H9 (cell line): ENCODE measurements at regions not wholly inside any gene's neighbourhood (a gene's known extent, or its start where the extent isn't known, plus 50 kb on each side); places are given as distances from the start of the nearest gene placed in this dataset.

ENCODE experiments used
- DNase-seq: peaks from one replicate; pipeline ENCODE4 v3.0.0-alpha.2; 2017
- H2AFZ ChIP-seq: one replicate; pipeline ENCODE4 v1.6.1; 2013; ENCODE audit warnings: mild to moderate bottlenecking, low read length, control low read depth, moderate library complexity
- H2AK5ac ChIP-seq: 2 replicates; pipeline ENCODE4 v1.6.1; 2013; ENCODE audit warnings: low read length, control low read depth, mixed read lengths; ENCODE audit not compliant: insufficient read length
- H2BK120ac ChIP-seq: one replicate; pipeline ENCODE4 v1.6.1; 2013; ENCODE audit warnings: low read depth, mild to moderate bottlenecking, low read length, control low read depth, inconsistent platforms; ENCODE audit not compliant: poor library complexity, severe bottlenecking
- H2BK12ac ChIP-seq: 2 replicates; pipeline ENCODE4 v1.6.1; 2013; ENCODE audit warnings: low read length, control low read depth, mixed read lengths, low read depth; ENCODE audit not compliant: insufficient read length
- H2BK15ac ChIP-seq: 2 replicates; pipeline ENCODE4 v1.6.1; 2013; ENCODE audit warnings: low read depth, low read length, control low read depth
- H2BK20ac ChIP-seq: one replicate; pipeline ENCODE4 v1.6.1; 2013; ENCODE audit warnings: low read depth, mild to moderate bottlenecking, low read length, control low read depth, inconsistent platforms; ENCODE audit not compliant: poor library complexity, severe bottlenecking
- H2BK5ac ChIP-seq: 2 replicates; pipeline ENCODE4 v1.6.1; 2013; ENCODE audit warnings: low read length, control low read depth, mixed read lengths; ENCODE audit not compliant: insufficient read length
- H3K14ac ChIP-seq: 2 replicates; pipeline ENCODE4 v1.6.1; 2013; ENCODE audit warnings: low read length, control low read depth; ENCODE audit not compliant: insufficient read depth
- H3K18ac ChIP-seq: 2 replicates; pipeline ENCODE4 v1.6.1; 2013; ENCODE audit warnings: low read depth, mild to moderate bottlenecking, mixed read lengths, low read length, control low read depth; ENCODE audit not compliant: insufficient read length
- H3K23ac ChIP-seq: 2 replicates; pipeline ENCODE4 v1.6.1; 2013; ENCODE audit warnings: low read length, control low read depth, mixed read lengths, low read depth; ENCODE audit not compliant: insufficient read length
- H3K23me2 ChIP-seq: 2 replicates; pipeline ENCODE4 v1.6.1; 2013; ENCODE audit warnings: low read depth, mild to moderate bottlenecking, mixed read lengths, low read length, control low read depth; ENCODE audit not compliant: insufficient read length, poor library complexity, severe bottlenecking
- H3K27ac ChIP-seq: 2 replicates; pipeline ENCODE4 v1.5.1; 2013; ENCODE audit warnings: low read length, control low read depth, mixed read lengths, low read depth; ENCODE audit not compliant: insufficient read length
- H3K27me3 ChIP-seq: 2 replicates; pipeline ENCODE4 v1.6.1; 2013; ENCODE audit warnings: low read length, control low read depth, inconsistent platforms; ENCODE audit not compliant: insufficient read depth
- H3K4ac ChIP-seq: 2 replicates; pipeline ENCODE4 v1.6.1; 2013; ENCODE audit warnings: low read depth, mild to moderate bottlenecking, control low read depth, inconsistent platforms, low read length, moderate library complexity
- H3K4me1 ChIP-seq: 2 replicates; pipeline ENCODE4 v1.6.1; 2013; ENCODE audit warnings: low read length, control low read depth, inconsistent platforms; ENCODE audit not compliant: insufficient read depth
- H3K4me2 ChIP-seq: 2 replicates; pipeline ENCODE4 v1.6.1; 2013; ENCODE audit warnings: low read length, control low read depth, mixed read lengths; ENCODE audit not compliant: insufficient read length, insufficient read depth
- H3K56ac ChIP-seq: 2 replicates; pipeline ENCODE4 v1.6.1; 2013; ENCODE audit warnings: low read depth, mild to moderate bottlenecking, mixed read lengths, low read length, control low read depth; ENCODE audit not compliant: insufficient read length
- H3K79me1 ChIP-seq: 2 replicates; pipeline ENCODE4 v1.6.1; 2013; ENCODE audit warnings: low read depth, mild to moderate bottlenecking, moderate library complexity, low read length, control low read depth, inconsistent platforms; ENCODE audit not compliant: insufficient read depth, poor library complexity, severe bottlenecking
- H3K79me2 ChIP-seq: 2 replicates; pipeline ENCODE4 v1.6.1; 2013; ENCODE audit warnings: low read length, control low read depth, inconsistent platforms; ENCODE audit not compliant: insufficient read depth
- H3K9ac ChIP-seq: 2 replicates; pipeline ENCODE4 v1.6.1; 2013; ENCODE audit warnings: low read length, control low read depth, mixed read lengths; ENCODE audit not compliant: insufficient read length; ENCODE audit errors: extremely low read depth
- H3K9me3 ChIP-seq: one replicate; pipeline ENCODE4 v1.6.1; 2013; ENCODE audit warnings: low read depth, low read length, inconsistent platforms; ENCODE audit not compliant: control insufficient read depth
- H3T11ph ChIP-seq: one replicate; pipeline ENCODE4 v1.6.1; 2013; ENCODE audit warnings: mild to moderate bottlenecking, low read length, control low read depth, inconsistent platforms
- H4K20me1 ChIP-seq: one replicate; pipeline ENCODE4 v1.6.1; 2013; ENCODE audit not compliant: control insufficient read depth, insufficient read length, insufficient read depth
- H4K5ac ChIP-seq: 2 replicates; pipeline ENCODE4 v1.6.1; 2013; ENCODE audit warnings: low read depth, mild to moderate bottlenecking, mixed read lengths, low read length, control low read depth; ENCODE audit not compliant: insufficient read length
- H4K8ac ChIP-seq: replicated peaks from 2 replicates; pipeline ENCODE4 v1.6.1; 2013; ENCODE audit warnings: low read length, control low read depth, mixed read lengths, low read depth; ENCODE audit not compliant: insufficient read length
- H4K91ac ChIP-seq: 2 replicates; pipeline ENCODE4 v1.6.1; 2013; ENCODE audit warnings: low read depth, mild to moderate bottlenecking, moderate library complexity, mixed read lengths, low read length, control low read depth; ENCODE audit not compliant: insufficient read length
- H3K27ac Mint-ChIP-seq, 3 experiments: 2 replicates in 2 of 3; 3 replicates in 1 of 3; pipeline ENCODE4 v1.8.0; 2020 to 2021; ENCODE audit warnings: mixed read lengths in 3 of 3, mild to moderate bottlenecking in 1 of 3, moderate library complexity in 1 of 3
- H3K27me3 Mint-ChIP-seq: 2 replicates; pipeline ENCODE4 v1.8.0; 2021; ENCODE audit warnings: low read depth, mild to moderate bottlenecking, moderate library complexity, mixed read lengths
- H3K36me3 Mint-ChIP-seq, 3 experiments: 2 replicates in 2 of 3; 3 replicates in 1 of 3; pipeline ENCODE4 v1.8.0; 2020 to 2021; ENCODE audit warnings: low read depth in 3 of 3, mixed read lengths in 3 of 3; ENCODE audit not compliant: insufficient read depth in 1 of 3
- H3K4me1 Mint-ChIP-seq, 2 experiments: 2 replicates each; pipeline ENCODE4 v1.8.0; 2020; ENCODE audit warnings: mixed read lengths in 2 of 2
- H3K4me3 Mint-ChIP-seq, 2 experiments: 2 replicates in 1 of 2; 3 replicates in 1 of 2; pipeline ENCODE4 v1.8.0; 2020 to 2021; ENCODE audit warnings: mild to moderate bottlenecking in 2 of 2, mixed read lengths in 2 of 2, moderate library complexity in 1 of 2
- H3K9me3 Mint-ChIP-seq, 2 experiments: 2 replicates in 1 of 2; 3 replicates in 1 of 2; pipeline ENCODE4 v1.8.0; 2020; ENCODE audit warnings: mild to moderate bottlenecking in 2 of 2, mixed read lengths in 2 of 2, moderate library complexity in 1 of 2
- whole genome bisulfite sequencing: extraction: QIAGEN DNeasy Blood & Tissue Kit; methylation state at CpG from one replicate; pipeline ENCODE4 v1.1.7; 2013; ENCODE audit warnings: missing lambda C conversion rate, low lambda C conversion rate, mixed read lengths; ENCODE audit not compliant: insufficient read length; ENCODE audit errors: extremely low coverage; 5-methylcytosine and 5-hydroxymethylcytosine counted together
- TF ChIP-seq, protein P1 (sequence below): fragments of 200-600 bp; sonication (generic); conservative IDR thresholded peaks from 3 replicates; pipeline ENCODE4 v1.8.0; 2021; ENCODE audit warnings: antibody characterized with exemption, mild to moderate bottlenecking

DNA sequence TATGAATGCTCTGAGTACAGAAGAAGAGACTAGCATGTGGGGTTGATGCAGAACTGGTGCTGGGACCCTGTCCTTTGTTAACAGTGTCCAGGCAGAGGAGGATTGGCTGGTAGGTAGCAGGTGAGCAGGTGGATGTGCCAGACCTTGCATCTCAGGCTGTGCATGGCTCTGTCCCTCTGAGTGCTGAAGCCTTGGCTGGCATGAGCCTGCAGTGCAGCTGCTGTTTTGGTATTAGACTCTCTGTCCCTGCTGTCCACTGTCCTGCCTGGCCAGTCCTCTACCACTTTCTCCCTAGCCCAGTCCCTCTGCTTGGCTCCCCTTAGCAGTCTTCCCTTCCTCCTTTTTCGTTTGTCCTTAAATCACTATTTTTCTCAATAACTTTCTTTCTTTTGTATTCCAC is 213.6 kb upstream of the ZBED5 start:
- H2BK5ac ChIP-seq = no peak overlapping the region
- H3K4me1 ChIP-seq = peaks cover 11% of the 10 kb centered on the region; the same call in 1 of the 2 replicates
- H3K27me3 Mint-ChIP-seq = no peaks in the 10 kb centered on the region; the same call in 1 of the 2 replicates
- H3K79me2 ChIP-seq = no peaks in the 10 kb centered on the region
- H3K79me1 ChIP-seq = no peaks in the 10 kb centered on the region
- H3T11ph ChIP-seq = no peak overlapping the region
- no CpG with 5 or more reads among the region's 1 CpG for WGBS
- H3K27ac ChIP-seq = no peak overlapping the region
- H3K14ac ChIP-seq = no peak overlapping the region
- no peak overlapping the region for H3K4me3 Mint-ChIP-seq
- no peak overlapping the region for H2BK120ac ChIP-seq
- no peak overlapping the region for H3K4me2 ChIP-seq
- H3K23me2 ChIP-seq = no peaks in the 10 kb centered on the region
- no peak overlapping the region for H4K5ac ChIP-seq
- no peak overlapping the region for H3K9ac ChIP-seq
- no peak overlapping the region for H4K91ac ChIP-seq
- H2AK5ac ChIP-seq = no peak overlapping the region
- H3K18ac ChIP-seq = no peak overlapping the region
- no peak overlapping the region for H3K4ac ChIP-seq
- TF ChIP-seq, protein P1, sequence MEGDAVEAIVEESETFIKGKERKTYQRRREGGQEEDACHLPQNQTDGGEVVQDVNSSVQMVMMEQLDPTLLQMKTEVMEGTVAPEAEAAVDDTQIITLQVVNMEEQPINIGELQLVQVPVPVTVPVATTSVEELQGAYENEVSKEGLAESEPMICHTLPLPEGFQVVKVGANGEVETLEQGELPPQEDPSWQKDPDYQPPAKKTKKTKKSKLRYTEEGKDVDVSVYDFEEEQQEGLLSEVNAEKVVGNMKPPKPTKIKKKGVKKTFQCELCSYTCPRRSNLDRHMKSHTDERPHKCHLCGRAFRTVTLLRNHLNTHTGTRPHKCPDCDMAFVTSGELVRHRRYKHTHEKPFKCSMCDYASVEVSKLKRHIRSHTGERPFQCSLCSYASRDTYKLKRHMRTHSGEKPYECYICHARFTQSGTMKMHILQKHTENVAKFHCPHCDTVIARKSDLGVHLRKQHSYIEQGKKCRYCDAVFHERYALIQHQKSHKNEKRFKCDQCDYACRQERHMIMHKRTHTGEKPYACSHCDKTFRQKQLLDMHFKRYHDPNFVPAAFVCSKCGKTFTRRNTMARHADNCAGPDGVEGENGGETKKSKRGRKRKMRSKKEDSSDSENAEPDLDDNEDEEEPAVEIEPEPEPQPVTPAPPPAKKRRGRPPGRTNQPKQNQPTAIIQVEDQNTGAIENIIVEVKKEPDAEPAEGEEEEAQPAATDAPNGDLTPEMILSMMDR = no peak
- H3K9me3 ChIP-seq = no peaks in the 10 kb centered on the region
- H4K20me1 ChIP-seq = no peaks in the 10 kb centered on the region
- H3K27me3 ChIP-seq = no peaks in the 10 kb centered on the region
- no peak overlapping the region for H2BK12ac ChIP-seq
- H2AFZ ChIP-seq = no peak overlapping the region
- no peaks in the 10 kb centered on the region for H3K9me3 Mint-ChIP-seq
- H4K8ac ChIP-seq = no peak overlapping the region
- H3K23ac ChIP-seq = no peak overlapping the region
- H3K4me1 Mint-ChIP-seq = peaks cover 53 to 67% of the 10 kb centered on the region in 2 experiments
- peak overlapping the region in 2 of 3 experiments; percentile 33 to 56; a peak in 4 of 7 replicates for H3K27ac Mint-ChIP-seq
- H3K56ac ChIP-seq = no peak overlapping the region
- no peak overlapping the region for H2BK20ac ChIP-seq
- H2BK15ac ChIP-seq = no peak overlapping the region
- no peak for DNase-seq
- no peaks in the 10 kb centered on the region for H3K36me3 Mint-ChIP-seq
